Esophagus muscularis mucosa (tissue), 4 donors: ENCODE measurements at regions not wholly inside any gene's neighbourhood (a gene's known extent, or its start where the extent isn't known, plus 50 kb on each side); places are given as distances from the start of the nearest gene placed in this dataset.

Source experiments
- EP300 ChIP-seq: sonication (generic); formaldehyde crosslinking; IDR thresholded peaks from one replicate; pipeline ENCODE4 v1.6.1; 2017; ENCODE audit warnings: antibody characterized with exemption
- POLR2A ChIP-seq: fragments of 450-650 bp; IDR thresholded peaks from one replicate; pipeline ENCODE4 v1.6.1; 2017; ENCODE audit warnings: antibody characterized with exemption, moderate library complexity, mild to moderate bottlenecking, low read depth
- POLR2AphosphoS5 ChIP-seq, 2 donors: sonication (generic); formaldehyde crosslinking; IDR thresholded peaks; one replicate each; pipeline ENCODE4 v1.6.1; 2017; ENCODE audit warnings: antibody characterized with exemption in 2 of 2
- TF ChIP-seq, protein P1 (sequence below), 3 experiments: fragments of 200-600 bp in 2 of 3; fragments of 450-650 bp in 1 of 3; sonication (generic) in 2 of 3; IDR thresholded peaks; one replicate each; pipeline ENCODE4 v1.5.1; 2017 to 2019; ENCODE audit warnings: antibody characterized with exemption in 3 of 3, mild to moderate bottlenecking in 2 of 3, moderate library complexity in 1 of 3

DNA sequence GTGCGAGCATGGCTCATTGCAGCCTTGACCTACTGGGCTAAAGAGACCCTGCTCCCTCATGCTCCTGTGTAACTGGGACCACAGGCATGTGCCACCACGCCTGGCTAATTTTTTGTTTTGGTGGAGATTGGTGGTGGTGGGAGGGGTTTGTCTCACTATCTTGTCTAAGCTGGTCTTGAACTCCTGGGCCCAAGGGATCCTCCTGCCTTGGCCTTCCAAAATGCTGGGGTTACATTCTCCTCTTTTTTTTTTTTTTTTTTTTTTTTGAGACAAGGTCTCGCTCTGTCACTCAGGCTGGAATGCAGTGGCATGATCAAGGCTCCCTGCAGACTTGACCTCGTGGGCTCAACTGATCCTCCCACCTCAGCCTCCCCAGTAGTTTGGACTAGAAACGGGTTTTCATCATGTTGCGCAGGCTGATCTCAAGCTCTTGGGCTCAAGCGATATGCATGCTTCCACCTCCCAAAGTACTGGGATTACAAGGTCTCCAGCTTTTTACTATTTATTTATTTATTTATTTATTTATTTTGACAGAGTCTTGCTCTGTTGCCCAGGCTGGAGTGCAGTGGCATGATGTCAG lies 238.3 kb downstream of the MYCN start:
- TF ChIP-seq, protein P1, sequence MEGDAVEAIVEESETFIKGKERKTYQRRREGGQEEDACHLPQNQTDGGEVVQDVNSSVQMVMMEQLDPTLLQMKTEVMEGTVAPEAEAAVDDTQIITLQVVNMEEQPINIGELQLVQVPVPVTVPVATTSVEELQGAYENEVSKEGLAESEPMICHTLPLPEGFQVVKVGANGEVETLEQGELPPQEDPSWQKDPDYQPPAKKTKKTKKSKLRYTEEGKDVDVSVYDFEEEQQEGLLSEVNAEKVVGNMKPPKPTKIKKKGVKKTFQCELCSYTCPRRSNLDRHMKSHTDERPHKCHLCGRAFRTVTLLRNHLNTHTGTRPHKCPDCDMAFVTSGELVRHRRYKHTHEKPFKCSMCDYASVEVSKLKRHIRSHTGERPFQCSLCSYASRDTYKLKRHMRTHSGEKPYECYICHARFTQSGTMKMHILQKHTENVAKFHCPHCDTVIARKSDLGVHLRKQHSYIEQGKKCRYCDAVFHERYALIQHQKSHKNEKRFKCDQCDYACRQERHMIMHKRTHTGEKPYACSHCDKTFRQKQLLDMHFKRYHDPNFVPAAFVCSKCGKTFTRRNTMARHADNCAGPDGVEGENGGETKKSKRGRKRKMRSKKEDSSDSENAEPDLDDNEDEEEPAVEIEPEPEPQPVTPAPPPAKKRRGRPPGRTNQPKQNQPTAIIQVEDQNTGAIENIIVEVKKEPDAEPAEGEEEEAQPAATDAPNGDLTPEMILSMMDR (IDR thresholded peaks at IDR 0.05): no peak
- TF ChIP-seq POLR2A (no peak), POLR2AphosphoS5 (IDR thresholded peaks at IDR 0.05) (no peak), EP300 (no peak)
